Activated CD4-positive, alpha-beta T cell treated with anti-CD3 and anti-CD28 coated beads, Interleukin-2, amount 50 U/mL, for 1 hour (primary cell): ENCODE measurements at regions not wholly inside any gene's neighbourhood (a gene's known extent, or its start where the extent isn't known, plus 50 kb on each side); places are given as distances from the start of the nearest gene placed in this dataset.
"Not testable (repeated sequence)": the region's sequence is repeated elsewhere in the genome, so short reads cannot be mapped to it uniquely, and the experiment has no call there.

Experiments used
- DNase-seq: peaks from one replicate; pipeline ENCODE4 v3.0.0-alpha.2; 2020

GRCh38 chr1:5156416-5157120 lies 502.2 kb downstream of the AJAP1 start:
- no peak for DNase-seq

DNA sequence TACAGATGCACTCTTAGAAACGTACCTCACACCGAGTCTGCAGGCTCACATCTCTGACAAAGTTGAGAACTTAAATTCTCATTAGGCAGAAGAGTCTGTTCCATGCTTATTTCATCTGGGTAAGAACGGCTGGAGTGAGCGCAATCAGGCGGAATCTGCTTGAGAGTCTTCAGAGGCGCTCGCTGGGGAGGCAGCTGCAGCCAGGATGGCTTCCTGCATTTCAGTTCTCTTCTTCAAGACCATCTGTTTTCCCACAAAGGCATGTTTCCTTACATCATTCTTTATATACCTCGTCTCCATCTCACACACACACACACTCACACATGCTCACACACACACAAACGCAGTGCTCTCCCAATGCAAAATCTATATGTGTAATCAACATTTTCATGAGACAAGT lies 497.1 kb downstream of the AJAP1 start:
- DNase-seq, result no peak

- DNase-seq, result no peak
These were observed 495.8 kb downstream of the AJAP1 start for GRCh38 chr1:5150191-5150590.

GRCh38 chr1:5147806-5148205 lies 493.4 kb downstream of the AJAP1 start:
- DNase-seq, result no peak

- DNase-seq, result no peak
These were observed 488.0 kb downstream of the AJAP1 start for GRCh38 chr1:5142389-5142788.

DNA sequence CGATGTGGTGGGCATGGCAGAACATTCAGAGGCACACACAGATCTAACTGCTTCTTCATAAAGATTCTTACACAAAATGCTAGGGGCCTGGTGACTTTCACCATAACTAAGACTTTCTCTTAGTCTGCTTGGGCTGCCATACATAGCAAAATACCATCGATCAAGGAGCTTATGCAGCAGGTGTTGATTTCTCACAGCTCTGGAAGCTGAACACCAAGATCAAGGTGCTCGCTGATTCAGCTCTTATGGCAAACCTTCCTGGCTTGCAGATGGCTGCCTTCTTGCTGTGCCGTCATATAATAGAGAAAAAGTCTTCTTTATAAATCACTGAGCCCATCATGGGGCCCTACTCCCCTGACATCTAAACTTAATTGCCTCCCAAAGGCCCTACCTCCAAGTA lies 487.3 kb downstream of the AJAP1 start:
- no peak for DNase-seq

- no peak for DNase-seq
These were observed 486.6 kb downstream of the AJAP1 start for GRCh38 chr1:5140962-5141361.

DNA sequence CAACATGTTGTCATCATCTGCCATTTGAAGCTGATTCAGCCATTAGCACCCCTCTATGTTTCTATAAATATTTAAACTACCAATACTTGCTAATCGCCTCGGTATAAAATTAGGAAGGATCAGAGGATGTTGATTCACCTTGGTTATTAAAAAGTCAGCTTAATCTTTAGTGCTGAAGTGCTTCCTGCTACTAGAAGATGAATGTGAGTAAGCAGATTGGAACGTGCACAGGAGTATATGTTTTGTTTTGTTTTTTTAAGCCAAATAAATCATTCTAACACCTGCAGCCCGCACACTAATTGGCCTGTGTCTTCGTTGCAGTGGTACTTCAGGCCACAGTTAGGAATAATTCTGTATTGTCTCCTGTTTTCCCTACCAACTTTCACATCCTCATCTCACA lies 485.7 kb downstream of the AJAP1 start:
- no peak for DNase-seq

DNA sequence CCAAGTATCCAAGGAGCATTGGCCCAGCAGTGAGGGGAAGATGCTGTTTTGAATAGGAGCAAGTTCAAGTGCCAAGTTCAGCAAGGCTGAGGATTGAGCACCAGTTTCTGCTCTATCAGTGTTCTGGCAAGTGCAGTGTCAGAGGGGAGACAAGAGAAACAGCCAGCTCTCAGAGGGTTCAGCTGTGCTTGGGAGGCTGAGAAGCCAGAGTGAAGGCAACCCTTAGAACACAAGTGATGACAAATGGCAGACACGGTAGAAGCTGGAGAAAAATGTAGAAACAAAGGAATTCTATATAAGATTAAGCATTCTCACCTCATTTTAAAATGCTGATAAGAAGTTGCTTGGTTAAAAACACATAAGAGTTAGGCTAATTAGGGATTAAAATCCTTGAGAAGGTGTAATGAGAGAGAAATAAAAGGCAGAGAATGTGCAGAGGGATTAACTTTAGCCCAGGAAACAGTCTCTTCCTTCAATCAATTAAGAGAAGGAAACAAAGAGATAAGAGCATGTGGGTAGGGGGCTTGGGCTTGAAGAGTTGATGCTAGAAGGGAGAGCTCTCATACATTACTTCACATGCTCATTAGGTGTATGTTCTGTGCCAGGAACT lies 475.4 kb downstream of the AJAP1 start:
- DNase-seq, result no peak

DNA sequence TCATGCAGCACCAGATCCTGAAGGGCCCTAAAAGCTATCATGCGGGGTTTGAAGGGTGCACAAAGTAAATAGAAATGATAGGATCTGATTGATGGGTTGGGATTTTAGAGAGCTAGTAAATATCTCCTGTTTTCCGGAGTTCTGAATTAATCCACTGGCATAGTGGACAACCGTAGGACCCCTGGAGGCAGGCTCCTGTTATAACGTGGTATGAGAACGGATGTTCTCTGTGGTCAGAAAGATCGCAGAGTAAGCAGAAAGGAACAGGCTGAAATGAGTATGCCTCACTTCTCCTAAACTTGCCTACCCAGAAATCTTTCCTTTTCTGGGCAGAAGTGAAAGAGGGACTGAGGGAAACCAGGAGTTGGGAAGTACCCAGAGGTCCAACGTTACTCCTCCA lies 470.8 kb downstream of the AJAP1 start:
- DNase-seq, result no peak

DNA sequence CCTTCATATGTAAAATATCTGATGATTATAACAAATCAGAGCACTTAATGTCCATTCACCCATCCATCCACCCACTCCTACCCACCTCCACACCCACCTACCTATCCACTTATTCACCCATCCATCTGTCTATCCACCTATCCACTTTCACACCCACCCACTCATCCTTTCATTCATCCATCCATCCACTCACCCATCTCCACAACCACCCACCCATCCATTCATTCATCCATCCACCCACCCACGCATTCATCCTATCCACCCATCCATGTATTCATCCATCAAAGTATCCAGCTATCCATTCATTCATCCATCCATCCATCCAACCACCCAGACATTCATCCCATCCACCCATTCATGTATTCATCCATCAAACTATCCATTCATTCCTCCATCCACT lies 466.1 kb downstream of the AJAP1 start:
- DNase-seq, result no peak

DNA sequence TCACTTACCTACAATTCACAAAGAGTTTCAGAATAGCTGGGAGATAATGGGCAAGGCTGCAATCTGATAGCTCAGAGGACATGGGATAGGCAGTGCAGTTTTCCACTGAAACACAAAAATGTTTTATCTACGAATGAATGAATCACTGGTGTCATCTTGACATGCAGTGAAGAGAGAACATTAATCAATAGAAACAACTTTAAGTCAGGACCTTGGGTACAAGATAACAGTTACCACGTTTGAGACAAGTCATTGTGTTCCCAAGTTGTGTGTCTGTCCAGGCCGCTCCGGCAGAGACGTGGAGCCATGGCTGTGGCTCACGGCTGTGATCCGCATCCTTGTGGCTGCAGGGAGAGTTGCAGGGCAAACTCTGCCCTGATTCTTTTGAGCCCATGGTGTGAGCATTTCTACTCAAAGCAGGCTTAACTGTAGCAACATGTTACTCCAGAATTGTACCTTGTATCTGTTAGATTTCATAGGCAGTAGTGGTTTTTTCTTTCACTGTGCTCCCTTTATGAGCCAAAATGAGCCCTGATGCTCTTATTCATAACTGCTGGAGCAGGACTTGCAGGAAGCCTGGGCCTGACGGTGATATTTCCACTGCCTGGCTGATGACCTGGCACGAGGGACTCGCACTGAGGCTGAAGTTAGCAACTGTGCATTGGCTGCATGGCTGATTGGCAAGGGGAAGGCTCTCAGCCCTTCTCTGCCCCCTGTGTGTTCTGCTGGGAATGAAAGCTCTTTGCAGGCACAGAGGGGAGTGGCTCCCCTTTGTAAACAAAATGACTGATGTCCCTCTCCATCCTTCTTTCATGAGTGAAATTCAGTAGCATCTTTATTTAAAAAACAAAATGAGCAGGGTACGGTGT lies 465.2 kb downstream of the AJAP1 start:
- DNase-seq, result no peak

DNA sequence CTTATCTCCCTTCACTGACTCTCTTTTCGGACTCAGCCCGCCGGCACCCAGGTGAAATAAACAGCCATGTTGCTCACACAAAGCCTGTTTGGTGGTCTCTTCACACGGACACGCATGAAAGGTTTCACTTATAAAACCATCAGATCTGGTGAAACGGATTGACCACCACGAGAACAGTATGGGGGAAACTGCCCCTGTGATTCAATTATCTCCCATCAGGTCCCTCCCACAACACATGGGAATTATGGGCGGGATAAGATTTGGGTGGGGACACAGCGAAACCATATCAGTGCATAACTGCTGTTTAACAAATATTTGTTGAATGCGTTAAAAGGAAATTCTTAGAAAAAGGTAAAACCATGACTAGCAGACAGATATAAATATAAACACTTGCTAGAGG lies 464.4 kb downstream of the AJAP1 start:
- DNase-seq, result not testable (repeated sequence)

DNA sequence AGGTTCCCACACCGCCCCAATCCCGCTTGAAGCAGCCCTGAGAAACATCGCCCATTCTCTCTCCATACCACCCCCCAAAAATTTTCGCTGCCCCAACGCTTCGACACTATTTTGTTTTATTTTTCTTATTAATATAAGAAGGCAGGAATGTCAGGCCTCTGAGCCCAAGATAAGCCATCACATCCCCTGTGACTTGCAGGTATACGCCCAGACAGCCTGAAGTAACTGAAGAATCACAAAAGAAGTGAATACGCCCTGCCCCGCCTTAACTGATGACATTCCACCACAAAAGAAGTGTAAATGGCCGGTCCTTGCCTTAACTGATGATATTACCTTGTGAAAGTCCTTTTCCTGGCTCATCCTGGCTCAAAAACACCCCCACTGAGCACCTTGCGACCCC lies 463.9 kb downstream of the AJAP1 start:
- not testable (repeated sequence) for DNase-seq

DNA sequence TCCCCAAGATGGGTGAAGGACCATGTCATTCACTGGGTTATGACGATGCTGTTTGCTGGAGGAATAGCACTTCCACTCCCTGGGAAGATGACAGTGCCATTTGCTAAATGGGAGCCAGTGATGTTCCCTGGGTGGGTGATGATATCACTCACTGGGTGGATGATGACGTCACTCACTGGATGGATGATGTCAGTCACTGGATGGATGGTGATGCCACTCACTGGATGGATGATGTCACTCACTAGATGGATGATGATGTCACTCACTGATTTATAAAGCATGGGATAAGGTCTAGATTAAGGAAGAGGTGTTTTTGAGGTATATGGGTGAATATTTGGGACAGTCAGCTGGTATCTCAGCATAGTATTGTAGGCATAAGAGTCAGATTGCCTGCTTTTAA lies 457.2 kb downstream of the AJAP1 start:
- no peak for DNase-seq

DNA sequence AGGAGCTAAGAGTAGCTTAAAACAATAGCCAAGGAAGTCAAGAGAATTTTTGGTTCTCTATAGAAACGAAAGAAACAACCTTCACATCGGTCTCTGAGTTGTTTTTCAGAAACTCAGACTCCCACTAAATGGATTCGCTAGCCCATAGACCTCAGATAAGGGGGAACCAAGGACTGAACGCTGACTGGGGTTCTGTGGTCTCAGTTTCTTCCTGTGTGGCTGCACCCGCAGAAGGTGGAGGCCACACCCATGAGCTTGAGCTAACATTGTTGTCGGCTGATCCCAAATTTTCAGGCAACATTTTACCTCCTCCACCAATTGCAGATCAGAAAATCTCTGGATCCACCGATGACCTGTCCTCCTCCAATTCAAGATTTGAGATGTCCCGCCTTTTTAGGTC lies 456.1 kb downstream of the AJAP1 start:
- no peak for DNase-seq

DNA sequence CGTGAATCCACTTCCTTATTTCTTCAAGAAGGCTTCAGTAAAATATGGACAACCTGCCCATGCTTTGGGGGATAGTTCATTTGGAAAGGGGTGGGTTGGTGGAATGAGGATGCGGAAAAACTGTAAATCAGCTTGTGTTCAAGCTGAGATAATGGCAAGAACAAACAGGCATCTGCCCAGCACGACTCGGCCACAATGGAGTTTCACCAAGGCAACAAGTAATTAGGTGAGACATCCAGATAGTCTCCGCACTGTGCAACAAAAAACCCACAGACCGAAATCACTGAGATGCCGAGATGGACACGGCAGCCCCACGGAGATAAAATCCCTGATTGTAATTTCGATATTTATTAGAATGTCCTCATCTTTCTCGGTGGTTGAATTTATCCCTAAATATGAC lies 455.2 kb downstream of the AJAP1 start:
- no peak for DNase-seq

- no peak for DNase-seq
These were observed 454.3 kb downstream of the AJAP1 start for GRCh38 chr1:5108740-5109139.

GRCh38 chr1:5105744-5106143 lies 451.3 kb downstream of the AJAP1 start:
- DNase-seq, result no peak

- DNase-seq, result no peak
These were observed 445.1 kb downstream of the AJAP1 start for GRCh38 chr1:5099558-5099957.

- no peak for DNase-seq
These were observed 444.6 kb downstream of the AJAP1 start for GRCh38 chr1:5098981-5099385.

- DNase-seq, result no peak
These were observed 438.6 kb downstream of the AJAP1 start for GRCh38 chr1:5093042-5093441.

DNA sequence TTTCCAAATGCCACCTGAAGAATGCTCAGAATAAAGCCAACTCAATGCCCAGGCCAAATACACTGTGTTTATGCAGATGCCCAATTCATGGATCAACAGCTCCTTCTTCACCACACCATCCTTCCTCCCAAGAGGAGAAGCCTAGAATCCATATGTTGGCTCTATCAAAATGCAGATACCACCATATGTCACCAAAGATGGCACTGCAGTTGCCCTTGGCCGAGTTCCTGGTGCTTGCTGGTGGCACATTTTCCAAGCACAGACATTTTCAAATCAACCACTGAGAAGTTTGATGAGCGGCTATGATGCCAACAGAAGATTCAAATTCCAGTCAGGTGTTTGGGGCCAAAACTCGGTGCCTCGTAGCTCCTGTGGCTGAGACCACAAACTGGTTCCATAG lies 430.3 kb downstream of the AJAP1 start:
- DNase-seq, result no peak

GRCh38 chr1:5067246-5067645 lies 412.8 kb downstream of the AJAP1 start:
- no peak for DNase-seq
